B cell (primary cell): ENCODE measurements at regions not wholly inside any gene's neighbourhood (a gene's known extent, or its start where the extent isn't known, plus 50 kb on each side); places are given as distances from the start of the nearest gene placed in this dataset.

Experiments
- ATAC-seq: fragments of 200-7000 bp; cut with Tn5 transposase; one replicate; pipeline ENCODE4 v1.10.0; 2021; ENCODE audit warnings: low read depth, mild to moderate bottlenecking, moderate number of reproducible peaks, moderate library complexity
- CTCF ChIA-PET: fragments of 350-600 bp; sonication (Branson Sonifier 250); formaldehyde crosslinking; loops from one replicate; lab custom pipeline; 2021; ENCODE audit warnings: antibody characterized with exemption, inconsistent platforms; lab: Charles Lee
- POLR2A ChIA-PET: fragments of 350-600 bp; sonication (Branson Sonifier 250); formaldehyde crosslinking; loops from one replicate; lab custom pipeline; 2021; ENCODE audit warnings: antibody characterized with exemption; lab: Charles Lee
- DNase-seq: peaks from one replicate; pipeline ENCODE4 v3.0.0; 2013
- H2AFZ ChIP-seq: 2 replicates; pipeline ENCODE4 v1.6.1; 2012; ENCODE audit warnings: mild to moderate bottlenecking, low read depth, low read length; ENCODE audit not compliant: insufficient read depth, poor library complexity, severe bottlenecking
- H3K27ac ChIP-seq, 2 donors: 1 replicate in 1 of 2; 2 replicates in 1 of 2; pipeline ENCODE4 v1.5.1; 2012 to 2013; ENCODE audit warnings: low read length in 2 of 2, mild to moderate bottlenecking in 2 of 2, moderate library complexity in 1 of 2
- H3K27me3 ChIP-seq, 4 experiments: fragments of 200-600 bp in 1 of 4; sonication (generic) in 1 of 4; replicated peaks in 1 of 4; 1 replicate in 2 of 4; 2 replicates in 2 of 4; pipeline versions ENCODE4 v1.6.1 to v1.7.0; 2013 to 2016; ENCODE audit warnings: low read length in 3 of 4, mild to moderate bottlenecking in 2 of 4, mixed read lengths in 1 of 4, moderate library complexity in 1 of 4; ENCODE audit not compliant: insufficient read depth in 4 of 4, control insufficient read depth in 3 of 4; ENCODE audit errors: control extremely low read depth in 1 of 4
- H3K36me3 ChIP-seq, 2 experiments: replicated peaks in 1 of 2; 1 replicate in 1 of 2; 2 replicates in 1 of 2; pipeline versions ENCODE4 v1.6.1 to v1.7.1; 2013; ENCODE audit warnings: low read length in 1 of 2; ENCODE audit not compliant: insufficient read depth in 2 of 2, control insufficient read depth in 1 of 2; ENCODE audit errors: control extremely low read depth in 1 of 2, extremely low read depth in 1 of 2
- H3K4me1 ChIP-seq, 2 donors: fragments of 200-600 bp in 1 of 2; sonication (generic) in 1 of 2; 1 replicate in 1 of 2; 2 replicates in 1 of 2; pipeline versions ENCODE4 v1.5.1 to v1.6.1; 2013 to 2017; ENCODE audit warnings: low read length in 2 of 2; ENCODE audit not compliant: control insufficient read depth in 2 of 2, insufficient read depth in 2 of 2
- H3K4me2 ChIP-seq: replicated peaks from 2 replicates; pipeline ENCODE3; 2012; ENCODE audit warnings: mild to moderate bottlenecking, low read depth, low read length; ENCODE audit not compliant: poor library complexity, severe bottlenecking
- H3K4me3 ChIP-seq, 5 experiments: fragments of 200-600 bp in 1 of 5; sonication (generic) in 1 of 5; 1 replicate in 3 of 5; 2 replicates in 2 of 5; pipeline versions ENCODE4 v1.5.1 to v1.7.0; 2011 to 2016; ENCODE audit warnings: low read length in 4 of 5, mild to moderate bottlenecking in 4 of 5, low read depth in 2 of 5, control low read depth in 1 of 5, moderate library complexity in 1 of 5; ENCODE audit not compliant: insufficient read depth in 1 of 5; ENCODE audit errors: control extremely low read depth in 1 of 5, extremely low read depth in 1 of 5
- H3K79me2 ChIP-seq: fragments of 200-600 bp; sonication (generic); one replicate; pipeline ENCODE4 v1.6.0; 2016; ENCODE audit warnings: low read length; ENCODE audit not compliant: control insufficient read depth, insufficient read depth
- H3K9ac ChIP-seq: fragments of 200-600 bp; sonication (generic); 2 replicates; pipeline ENCODE4 v1.6.1; 2017; ENCODE audit warnings: mild to moderate bottlenecking, low read length, moderate library complexity
- H3K9me3 ChIP-seq, 3 donors: one replicate each; pipeline versions ENCODE4 v1.6.1 to v1.7.1; 2013; ENCODE audit warnings: low read length in 2 of 3; ENCODE audit not compliant: control insufficient read depth in 2 of 3, insufficient read depth in 1 of 3; ENCODE audit errors: control extremely low read depth in 1 of 3
- H4K20me1 ChIP-seq: 2 replicates; pipeline ENCODE4 v1.6.0; 2012; ENCODE audit warnings: mild to moderate bottlenecking, low read length; ENCODE audit not compliant: insufficient read depth, control insufficient read depth, poor library complexity, severe bottlenecking
- H3K27ac Mint-ChIP-seq: one replicate; pipeline ENCODE4 v1.8.0; 2021; ENCODE audit warnings: mixed read lengths
- H3K27me3 Mint-ChIP-seq: one replicate; pipeline ENCODE4 v1.8.0; 2021; ENCODE audit warnings: mixed read lengths
- H3K4me1 Mint-ChIP-seq: one replicate; pipeline ENCODE4 v1.8.0; 2021; ENCODE audit warnings: mixed read lengths
- H3K4me3 Mint-ChIP-seq: one replicate; pipeline ENCODE4 v1.8.0; 2021; ENCODE audit warnings: mixed read lengths
- H3K9me3 Mint-ChIP-seq: one replicate; pipeline ENCODE4 v1.8.0; 2022; ENCODE audit warnings: mixed read lengths; ENCODE audit not compliant: insufficient read depth
- EZH2 ChIP-seq: IDR thresholded peaks from 2 replicates; pipeline ENCODE4 v1.6.1; 2012; ENCODE audit warnings: borderline replicate concordance, low read depth, mild to moderate bottlenecking, moderate library complexity, low read length; ENCODE audit not compliant: insufficient read depth, poor library complexity, severe bottlenecking
- WGBS: methylation state at CpG from one replicate; pipeline ENCODE4 v1.1.5; 2013; ENCODE audit warnings: missing lambda C conversion rate; ENCODE audit not compliant: insufficient coverage; 5-methylcytosine and 5-hydroxymethylcytosine counted together
- intact Hi-C: fragments of 100-400 bp; cut with micrococcal nuclease; formaldehyde crosslinking; loops from one replicate; pipeline ENCODE4 v1.10.0; 2022
- TF ChIP-seq, protein P1 (sequence below): fragments of 200-600 bp; IDR thresholded peaks from one replicate; pipeline ENCODE4 v1.8.0; 2022; ENCODE audit warnings: antibody characterized with exemption, mild to moderate bottlenecking

GRCh38 chr7:125195156-125195555 is 265.5 kb upstream of the POT1 start:
- Histone ChIP-seq H3K4me1 (no peaks in the 10 kb centered on the region), H2AFZ (no peak overlapping the region), H3K79me2 (no peaks in the 10 kb centered on the region), H3K36me3 (no peaks in the 10 kb centered on the region), H3K27me3 (no peaks in the 10 kb centered on the region), H3K4me2 (no peak overlapping the region), H3K4me3 (no peak overlapping the region), H4K20me1 (no peaks in the 10 kb centered on the region), H3K27ac (no peak overlapping the region), H3K9me3 (no peaks in the 10 kb centered on the region), H3K9ac (no peak overlapping the region)
- intact Hi-C loops, result no loop called here
- WGBS, result no CpG with 5 or more reads among the region's 1 CpG
- CTCF ChIA-PET, result no interaction called here
- no peak for ATAC-seq
- H3K4me1 Mint-ChIP-seq, result no peaks in the 10 kb centered on the region
- POLR2A ChIA-PET, result no interaction called here
- TF ChIP-seq, protein P1, sequence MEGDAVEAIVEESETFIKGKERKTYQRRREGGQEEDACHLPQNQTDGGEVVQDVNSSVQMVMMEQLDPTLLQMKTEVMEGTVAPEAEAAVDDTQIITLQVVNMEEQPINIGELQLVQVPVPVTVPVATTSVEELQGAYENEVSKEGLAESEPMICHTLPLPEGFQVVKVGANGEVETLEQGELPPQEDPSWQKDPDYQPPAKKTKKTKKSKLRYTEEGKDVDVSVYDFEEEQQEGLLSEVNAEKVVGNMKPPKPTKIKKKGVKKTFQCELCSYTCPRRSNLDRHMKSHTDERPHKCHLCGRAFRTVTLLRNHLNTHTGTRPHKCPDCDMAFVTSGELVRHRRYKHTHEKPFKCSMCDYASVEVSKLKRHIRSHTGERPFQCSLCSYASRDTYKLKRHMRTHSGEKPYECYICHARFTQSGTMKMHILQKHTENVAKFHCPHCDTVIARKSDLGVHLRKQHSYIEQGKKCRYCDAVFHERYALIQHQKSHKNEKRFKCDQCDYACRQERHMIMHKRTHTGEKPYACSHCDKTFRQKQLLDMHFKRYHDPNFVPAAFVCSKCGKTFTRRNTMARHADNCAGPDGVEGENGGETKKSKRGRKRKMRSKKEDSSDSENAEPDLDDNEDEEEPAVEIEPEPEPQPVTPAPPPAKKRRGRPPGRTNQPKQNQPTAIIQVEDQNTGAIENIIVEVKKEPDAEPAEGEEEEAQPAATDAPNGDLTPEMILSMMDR, result no peak
- no peak for TF ChIP-seq EZH2
- DNase-seq, result no peak
- H3K4me3 Mint-ChIP-seq, result no peak overlapping the region
- H3K27me3 Mint-ChIP-seq, result no peaks in the 10 kb centered on the region
- peaks cover 3% of the 10 kb centered on the region for H3K9me3 Mint-ChIP-seq
- no peak overlapping the region for H3K27ac Mint-ChIP-seq

- no peaks in the 10 kb centered on the region for H3K27me3 ChIP-seq
- DNase-seq (no peak), ATAC-seq (no peak)
- no peaks in the 10 kb centered on the region for H3K36me3 ChIP-seq
- H3K4me3 Mint-ChIP-seq, result no peak overlapping the region
- no peak overlapping the region for H3K4me3 ChIP-seq
- no CpG with 5 or more reads among the region's 2 CpGs for WGBS
- H3K9me3 ChIP-seq, result no peaks in the 10 kb centered on the region
- no peak overlapping the region for H3K9ac ChIP-seq
- no peak overlapping the region for H3K27ac Mint-ChIP-seq
- no peaks in the 10 kb centered on the region for H3K79me2 ChIP-seq
- no peaks in the 10 kb centered on the region for H3K4me1 ChIP-seq
- H3K9me3 Mint-ChIP-seq, result peaks cover 3% of the 10 kb centered on the region
- TF ChIP-seq, protein P1, result no peak
- no peak for TF ChIP-seq EZH2
- intact Hi-C loops, result no loop called here
- H3K27ac ChIP-seq, result no peak overlapping the region
- no peaks in the 10 kb centered on the region for H3K27me3 Mint-ChIP-seq
- POLR2A ChIA-PET, result no interaction called here
- H3K4me2 ChIP-seq, result no peak overlapping the region
- CTCF ChIA-PET, result no interaction called here
- no peak overlapping the region for H2AFZ ChIP-seq
- H3K4me1 Mint-ChIP-seq, result no peaks in the 10 kb centered on the region
- no peaks in the 10 kb centered on the region for H4K20me1 ChIP-seq
Observed at GRCh38 chr7:125193263-125193662, 263.6 kb upstream of the POT1 start.
